ENCODE measurements at regions not wholly inside any gene's neighbourhood (a gene's known extent, or its start where the extent isn't known, plus 50 kb on each side); places are given as distances from the start of the nearest gene placed in this dataset.

- no peak overlapping the region for H3K27ac ChIP-seq
- TF ChIP-seq CTCF (IDR thresholded peaks at IDR 0.05): no peak
- no peak for TF ChIP-seq ZFX (IDR thresholded peaks at IDR 0.05; ENCODE audit: borderline replicate concordance)
These were observed 234.1 kb downstream of the RSL24D1 start for GRCh38 chr15:54962637-54963036.

GRCh38 chr15:54960266-54960665 lies 236.5 kb downstream of the RSL24D1 start:
- TF ChIP-seq ZFX (IDR thresholded peaks at IDR 0.05; ENCODE audit: borderline replicate concordance) (no peak), CTCF (IDR thresholded peaks at IDR 0.05) (no peak)
- no peak overlapping the region for H3K27ac ChIP-seq

- H3K27ac ChIP-seq: no peak overlapping the region
- TF ChIP-seq ZFX (IDR thresholded peaks at IDR 0.05; ENCODE audit: borderline replicate concordance): no peak
- no peak for TF ChIP-seq CTCF (IDR thresholded peaks at IDR 0.05)
These were observed 255.3 kb downstream of the RSL24D1 start for GRCh38 chr15:54941417-54941816.

GRCh38 chr15:54917312-54917711 lies 279.4 kb downstream of the RSL24D1 start:
- TF ChIP-seq CTCF (IDR thresholded peaks at IDR 0.05): no peak
- no peak for TF ChIP-seq ZFX (IDR thresholded peaks at IDR 0.05; ENCODE audit: borderline replicate concordance)
- no peak overlapping the region for H3K27ac ChIP-seq

- no peak overlapping the region for H3K27ac ChIP-seq
- TF ChIP-seq ZFX (IDR thresholded peaks at IDR 0.05; ENCODE audit: borderline replicate concordance): no peak
- no peak for TF ChIP-seq CTCF (IDR thresholded peaks at IDR 0.05)
These were observed 281.4 kb downstream of the RSL24D1 start for GRCh38 chr15:54915380-54915779.

- TF ChIP-seq ZFX (IDR thresholded peaks at IDR 0.05; ENCODE audit: borderline replicate concordance) (no peak), CTCF (IDR thresholded peaks at IDR 0.05) (no peak)
- H3K27ac ChIP-seq: no peak overlapping the region
These were observed 312.4 kb downstream of the RSL24D1 start for GRCh38 chr15:54884312-54884711.

GRCh38 chr15:54859982-54860381 lies 336.8 kb downstream of the RSL24D1 start:
- no peak overlapping the region for H3K27ac ChIP-seq
- TF ChIP-seq CTCF (IDR thresholded peaks at IDR 0.05) (no peak), ZFX (IDR thresholded peaks at IDR 0.05; ENCODE audit: borderline replicate concordance) (no peak)
